Neural cell (in vitro differentiated cells): ENCODE measurements at regions not wholly inside any gene's neighbourhood (a gene's known extent, or its start where the extent isn't known, plus 50 kb on each side); places are given as distances from the start of the nearest gene placed in this dataset.

Experiments
- CTCF ChIP-seq: fragments of 450-650 bp; IDR thresholded peaks from 2 replicates; pipeline ENCODE4 v1.5.1; 2014; ENCODE audit warnings: antibody characterized with exemption, mild to moderate bottlenecking, moderate library complexity; ENCODE audit not compliant: poor library complexity, severe bottlenecking
- EP300 ChIP-seq: fragments of 450-650 bp; conservative IDR thresholded peaks from 2 replicates; pipeline ENCODE4 v1.6.1; 2014; ENCODE audit warnings: antibody characterized with exemption, mild to moderate bottlenecking, moderate library complexity; ENCODE audit not compliant: poor library complexity, severe bottlenecking
- EZH2 ChIP-seq: fragments of 200-600, 300-800 bp; shearing (Covaris generic), sonication (generic); IDR thresholded peaks from 2 replicates; pipeline ENCODE4 v1.6.1; 2014; ENCODE audit warnings: antibody characterized with exemption, low read length, borderline replicate concordance, mild to moderate bottlenecking; ENCODE audit not compliant: insufficient read depth, poor library complexity, severe bottlenecking
- MXI1 ChIP-seq: fragments of 450-650 bp; conservative IDR thresholded peaks from 2 replicates; pipeline ENCODE4 v1.6.1; 2014; ENCODE audit warnings: antibody characterized with exemption, mild to moderate bottlenecking; ENCODE audit not compliant: poor library complexity, severe bottlenecking
- RAD21 ChIP-seq: fragments of 450-650 bp; conservative IDR thresholded peaks from 2 replicates; pipeline ENCODE4 v1.6.1; 2014; ENCODE audit warnings: antibody characterized with exemption, mild to moderate bottlenecking, moderate library complexity
- TAF1 ChIP-seq: IDR thresholded peaks from 2 replicates; pipeline ENCODE4 v1.6.1; 2012; ENCODE audit warnings: low read depth

GRCh38 chr5:105956456-105957196 lies 1714.1 kb downstream of the EFNA5 start:
- TF ChIP-seq MXI1 (no peak), CTCF (no peak), EP300 (no peak), EZH2 (no peak), TAF1 (no peak), RAD21 (no peak)
